ENCODE measurements at regions not wholly inside any gene's neighbourhood (a gene's known extent, or its start where the extent isn't known, plus 50 kb on each side); places are given as distances from the start of the nearest gene placed in this dataset.

DNA sequence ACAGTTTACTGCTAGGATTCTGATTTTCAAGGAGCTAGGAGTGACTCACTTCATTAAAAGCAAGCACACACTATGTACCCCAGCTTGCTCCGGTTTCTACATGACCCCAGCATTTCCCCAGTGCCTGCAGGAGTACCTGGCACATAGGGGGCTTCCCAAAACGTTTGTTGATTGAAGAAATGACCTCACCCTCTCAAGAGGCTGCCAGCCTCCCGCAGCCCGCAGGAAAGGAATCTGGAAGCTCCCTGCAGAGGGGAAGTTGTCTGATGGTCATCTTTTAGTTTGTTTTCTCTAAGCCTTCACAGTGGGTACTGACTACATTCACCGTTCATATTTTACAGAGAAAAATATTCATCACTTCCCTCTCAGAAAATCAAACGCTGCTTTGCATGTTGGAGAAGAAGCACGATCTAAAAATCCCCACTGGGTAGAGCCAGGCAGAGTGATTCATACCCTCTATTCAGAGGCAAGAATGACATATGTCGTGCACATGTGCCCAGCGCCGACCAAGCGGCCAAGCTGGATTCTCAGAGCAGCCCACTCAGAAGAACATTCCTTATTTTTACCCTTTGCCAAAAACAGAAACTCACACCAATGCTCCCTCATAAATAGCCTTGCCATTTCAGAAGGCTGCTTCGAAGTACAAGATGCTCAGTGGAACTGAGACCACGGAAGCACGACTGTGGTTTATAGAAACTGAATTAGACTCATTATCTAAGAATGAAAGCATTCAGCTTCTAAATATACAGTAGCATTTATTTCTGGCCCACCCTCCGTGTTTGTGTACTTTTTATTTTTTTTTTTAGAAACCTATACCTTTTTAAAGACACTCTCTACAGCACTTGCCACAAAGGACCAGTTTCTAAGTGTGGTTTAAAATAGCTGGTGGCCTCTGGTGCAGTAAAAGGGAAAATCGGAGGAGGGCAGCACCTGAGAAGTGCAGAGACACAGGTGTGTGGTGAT is 143.2 kb downstream of the MIS18A start:
- Histone ChIP-seq H3K27ac (no peak overlapping the region), H3K36me3 (no peaks in the 10 kb centered on the region), H3K9me3 (no peaks in the 10 kb centered on the region), H3K4me3 (no peak overlapping the region), H3K27me3 (no peaks in the 10 kb centered on the region), H3K4me1 (ENCODE audit: insufficient read depth) (peaks cover 2% of the 10 kb centered on the region)
- DNase-seq: no peak
- intact Hi-C loops (cut with DNase I): no loop called here
- TF ChIP-seq EP300 (IDR thresholded peaks at IDR 0.05): no peak
- TF ChIP-seq POLR2A (IDR thresholded peaks at IDR 0.05): no peak
- TF ChIP-seq, protein P1, sequence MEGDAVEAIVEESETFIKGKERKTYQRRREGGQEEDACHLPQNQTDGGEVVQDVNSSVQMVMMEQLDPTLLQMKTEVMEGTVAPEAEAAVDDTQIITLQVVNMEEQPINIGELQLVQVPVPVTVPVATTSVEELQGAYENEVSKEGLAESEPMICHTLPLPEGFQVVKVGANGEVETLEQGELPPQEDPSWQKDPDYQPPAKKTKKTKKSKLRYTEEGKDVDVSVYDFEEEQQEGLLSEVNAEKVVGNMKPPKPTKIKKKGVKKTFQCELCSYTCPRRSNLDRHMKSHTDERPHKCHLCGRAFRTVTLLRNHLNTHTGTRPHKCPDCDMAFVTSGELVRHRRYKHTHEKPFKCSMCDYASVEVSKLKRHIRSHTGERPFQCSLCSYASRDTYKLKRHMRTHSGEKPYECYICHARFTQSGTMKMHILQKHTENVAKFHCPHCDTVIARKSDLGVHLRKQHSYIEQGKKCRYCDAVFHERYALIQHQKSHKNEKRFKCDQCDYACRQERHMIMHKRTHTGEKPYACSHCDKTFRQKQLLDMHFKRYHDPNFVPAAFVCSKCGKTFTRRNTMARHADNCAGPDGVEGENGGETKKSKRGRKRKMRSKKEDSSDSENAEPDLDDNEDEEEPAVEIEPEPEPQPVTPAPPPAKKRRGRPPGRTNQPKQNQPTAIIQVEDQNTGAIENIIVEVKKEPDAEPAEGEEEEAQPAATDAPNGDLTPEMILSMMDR (IDR thresholded peaks at IDR 0.05): no peak
- 39 to 47% (median 43%) methylated on average over 16 of the region's 16 CpGs for WGBS, 3 donors

DNA sequence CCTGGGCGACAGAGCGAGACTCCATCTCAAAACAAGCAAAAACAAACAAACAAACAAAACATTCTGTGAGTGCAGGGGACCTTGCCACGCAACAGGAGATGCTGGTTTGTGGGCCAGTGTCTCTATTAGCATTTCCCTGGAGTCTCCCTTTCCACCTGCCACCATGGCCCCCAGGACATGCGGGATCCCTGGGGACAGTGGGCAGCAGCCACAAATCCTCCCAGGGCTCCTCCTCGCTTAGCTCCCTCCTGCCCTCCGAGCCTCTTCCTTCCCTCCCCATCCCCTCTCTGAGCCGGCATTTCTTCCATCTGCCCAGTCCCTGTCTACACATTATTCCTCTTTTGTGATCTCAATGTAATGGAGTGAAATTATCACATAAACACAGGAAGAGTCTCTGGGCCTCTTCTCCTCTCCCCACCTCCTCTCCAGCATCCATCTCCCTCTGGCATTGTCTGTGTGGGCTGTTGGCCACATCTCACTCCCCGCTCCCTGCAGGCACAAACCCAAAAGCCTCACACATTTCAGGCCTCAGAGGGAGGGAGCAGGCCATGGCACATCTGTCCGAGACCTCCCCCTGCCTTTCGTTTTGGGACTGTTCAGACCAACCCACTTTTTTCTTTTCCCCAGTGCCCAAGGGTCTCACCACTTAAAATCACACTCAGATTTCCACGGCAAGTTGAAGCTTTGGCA is 144.3 kb downstream of the MIS18A start:
- Histone ChIP-seq H3K4me1 (ENCODE audit: insufficient read depth) (peaks cover 2% of the 10 kb centered on the region), H3K36me3 (no peaks in the 10 kb centered on the region), H3K27ac (no peak overlapping the region), H3K27me3 (no peaks in the 10 kb centered on the region), H3K4me3 (no peak overlapping the region), H3K9me3 (no peaks in the 10 kb centered on the region)
- DNase-seq: no peak
- TF ChIP-seq EP300 (IDR thresholded peaks at IDR 0.05): no peak
- TF ChIP-seq, protein P1 (IDR thresholded peaks at IDR 0.05): no peak
- TF ChIP-seq POLR2A (IDR thresholded peaks at IDR 0.05): no peak
- 59 to 77% (median 63%) methylated on average over 11 of the region's 11 CpGs for WGBS, 3 donors
- intact Hi-C loops (cut with DNase I): no loop called here

DNA sequence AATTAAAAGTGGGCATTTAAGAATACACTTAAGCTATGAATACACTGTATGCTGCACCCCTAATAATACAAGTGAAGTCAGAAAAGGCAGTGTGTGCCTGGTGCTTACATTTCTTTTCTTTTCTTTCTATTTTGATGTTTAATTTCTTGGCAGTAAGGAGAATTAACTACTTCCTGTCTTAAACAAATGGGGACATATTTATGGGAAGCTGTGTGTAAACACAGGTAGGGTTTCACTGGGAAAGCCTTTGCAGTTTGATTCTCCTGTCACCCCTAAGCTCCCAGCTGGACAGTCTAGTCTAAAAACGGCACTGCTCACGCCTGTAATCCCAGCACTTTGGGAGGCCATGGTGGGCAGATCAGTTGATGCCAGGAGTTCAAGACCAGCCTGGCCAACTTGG is 146.0 kb downstream of the MIS18A start:
- TF ChIP-seq POLR2A (IDR thresholded peaks at IDR 0.05) (no peak), EP300 (IDR thresholded peaks at IDR 0.05) (no peak)
- TF ChIP-seq, protein P1 (IDR thresholded peaks at IDR 0.05): no peak
- no peak for DNase-seq
- Histone ChIP-seq H3K27me3 (no peaks in the 10 kb centered on the region), H3K4me3 (no peak overlapping the region), H3K27ac (no peak overlapping the region), H3K36me3 (no peaks in the 10 kb centered on the region), H3K4me1 (ENCODE audit: insufficient read depth) (peaks cover 2% of the 10 kb centered on the region), H3K9me3 (no peaks in the 10 kb centered on the region)
- intact Hi-C loops (cut with DNase I): no loop called here
- 67 to 76% (median 68%) methylated on average over 2 of the region's 2 CpGs for WGBS, 3 donors

DNA sequence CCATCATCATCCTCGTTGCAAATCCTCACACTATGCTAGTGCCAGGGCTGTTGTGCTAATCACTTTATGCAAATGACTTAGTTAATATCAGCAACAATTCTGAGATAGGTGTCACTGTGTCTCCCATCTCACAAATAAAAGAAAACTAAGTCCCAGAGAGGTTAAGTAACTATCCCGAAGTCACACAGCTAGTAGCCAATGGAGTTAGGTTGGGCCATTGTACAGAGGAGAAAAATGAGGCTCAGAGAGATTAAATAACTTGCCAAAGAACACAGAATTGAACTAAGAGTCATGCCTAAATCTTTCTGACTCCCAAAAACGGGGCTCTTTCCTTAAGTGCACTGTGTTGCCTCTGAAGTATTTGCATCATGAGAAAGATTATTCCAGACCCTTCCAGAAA is 146.4 kb downstream of the MIS18A start:
- Histone ChIP-seq H3K9me3 (no peaks in the 10 kb centered on the region), H3K27me3 (no peaks in the 10 kb centered on the region), H3K4me3 (no peak overlapping the region), H3K36me3 (no peaks in the 10 kb centered on the region), H3K4me1 (ENCODE audit: insufficient read depth) (peaks cover 2% of the 10 kb centered on the region), H3K27ac (no peak overlapping the region)
- whole genome bisulfite sequencing, 3 donors: 78 to 81% (median 80%) methylated on average over 3 of the region's 3 CpGs
- no peak for TF ChIP-seq EP300 (IDR thresholded peaks at IDR 0.05)
- intact Hi-C loops (cut with DNase I): no loop called here
- no peak for DNase-seq

Data from ovary (tissue), 7 donors.